GM23338 (cell line): ENCODE measurements at regions not wholly inside any gene's neighbourhood (a gene's known extent, or its start where the extent isn't known, plus 50 kb on each side); places are given as distances from the start of the nearest gene placed in this dataset.

ENCODE experiments used
- ATAC-seq: fragments of 200-7000 bp; cut with Tn5 transposase; 3 replicates; pipeline ENCODE4 v1.9.1; 2020
- DNase-seq: peaks from one replicate; pipeline ENCODE4 v3.0.0-alpha.2; 2015; ENCODE audit warnings: low spot score
- H2AFZ ChIP-seq: fragments of 200-600 bp; sonication (generic); 2 replicates; pipeline ENCODE4 v1.8.0; 2016; ENCODE audit warnings: antibody characterized with exemption, mild to moderate bottlenecking, moderate library complexity
- H3F3A ChIP-seq: fragments of 200-600 bp; sonication (generic); replicated peaks from 2 replicates; pipeline ENCODE4 v1.8.0; 2017; ENCODE audit warnings: antibody characterized with exemption, mixed run types, low read depth
- H3K27ac ChIP-seq: fragments of 200-600 bp; sonication (generic); 2 replicates; pipeline ENCODE4 v1.6.1; 2016; ENCODE audit warnings: low read depth
- H3K27me3 ChIP-seq: fragments of 200-600 bp; sonication (generic); 2 replicates; pipeline ENCODE4 v1.8.0; 2016; ENCODE audit warnings: mild to moderate bottlenecking, mixed run types, moderate library complexity; ENCODE audit not compliant: insufficient read depth
- H3K36me3 ChIP-seq: fragments of 200-600 bp; sonication (generic); 2 replicates; pipeline ENCODE4 v1.8.0; 2016; ENCODE audit warnings: mild to moderate bottlenecking; ENCODE audit not compliant: insufficient read depth
- H3K4me1 ChIP-seq: fragments of 200-600 bp; sonication (generic); 2 replicates; pipeline ENCODE4 v1.8.0; 2016; ENCODE audit warnings: mild to moderate bottlenecking, moderate library complexity; ENCODE audit not compliant: insufficient read depth
- H3K4me2 ChIP-seq: fragments of 200-600 bp; sonication (generic); 2 replicates; pipeline ENCODE4 v1.7.1; 2017; ENCODE audit warnings: mixed run types
- H3K4me3 ChIP-seq: fragments of 200-600 bp; sonication (generic); 2 replicates; pipeline ENCODE4 v1.6.1; 2016; ENCODE audit warnings: mixed run types
- H3K79me2 ChIP-seq: fragments of 200-600 bp; sonication (generic); replicated peaks from 2 replicates; pipeline ENCODE4 v1.8.0; 2017; ENCODE audit warnings: mild to moderate bottlenecking; ENCODE audit not compliant: insufficient read depth
- H3K9me2 ChIP-seq: fragments of 200-600 bp; sonication (generic); 2 replicates; pipeline ENCODE4 v1.8.0; 2017; ENCODE audit not compliant: insufficient read depth
- H4K20me1 ChIP-seq: fragments of 200-600 bp; sonication (generic); replicated peaks from 2 replicates; pipeline ENCODE4 v1.8.0; 2017; ENCODE audit warnings: mild to moderate bottlenecking; ENCODE audit not compliant: insufficient read depth
- H3K27ac Mint-ChIP-seq: 2 replicates; pipeline ENCODE4 v1.8.0; 2020; ENCODE audit warnings: inconsistent platforms, mild to moderate bottlenecking, moderate library complexity, mixed read lengths
- H3K27me3 Mint-ChIP-seq: 3 replicates; pipeline ENCODE4 v1.8.0; 2022; ENCODE audit warnings: low read depth, mild to moderate bottlenecking, moderate library complexity, mixed read lengths, inconsistent platforms; ENCODE audit not compliant: insufficient read depth, poor library complexity
- H3K36me3 Mint-ChIP-seq: 3 replicates; pipeline ENCODE4 v1.8.0; 2021; ENCODE audit warnings: low read depth, mild to moderate bottlenecking, inconsistent platforms, moderate library complexity, mixed read lengths
- H3K4me1 Mint-ChIP-seq: 3 replicates; pipeline ENCODE4 v1.8.0; 2020; ENCODE audit warnings: mild to moderate bottlenecking, inconsistent platforms, mixed read lengths
- H3K4me3 Mint-ChIP-seq: 3 replicates; pipeline ENCODE4 v1.8.0; 2021; ENCODE audit warnings: moderate library complexity, mild to moderate bottlenecking, inconsistent platforms, mixed read lengths
- H3K9me3 Mint-ChIP-seq: 3 replicates; pipeline ENCODE4 v1.8.0; 2020; ENCODE audit warnings: moderate library complexity, mild to moderate bottlenecking, inconsistent platforms, mixed read lengths
- NANOG ChIP-seq: IDR thresholded peaks from 2 replicates; pipeline ENCODE4 v1.6.1; 2016; ENCODE audit warnings: antibody characterized with exemption, borderline replicate concordance
- TF ChIP-seq, protein P1 (sequence below): fragments of 250-450 bp; sonication (Bioruptor Pico); IDR thresholded peaks from 2 replicates; pipeline ENCODE4 v1.5.0; 2020; ENCODE audit warnings: mild to moderate bottlenecking, moderate library complexity
- TF ChIP-seq, protein P2 (sequence below): IDR thresholded peaks from 2 replicates; pipeline ENCODE4 v1.6.1; 2016; ENCODE audit warnings: antibody characterized with exemption

DNA sequence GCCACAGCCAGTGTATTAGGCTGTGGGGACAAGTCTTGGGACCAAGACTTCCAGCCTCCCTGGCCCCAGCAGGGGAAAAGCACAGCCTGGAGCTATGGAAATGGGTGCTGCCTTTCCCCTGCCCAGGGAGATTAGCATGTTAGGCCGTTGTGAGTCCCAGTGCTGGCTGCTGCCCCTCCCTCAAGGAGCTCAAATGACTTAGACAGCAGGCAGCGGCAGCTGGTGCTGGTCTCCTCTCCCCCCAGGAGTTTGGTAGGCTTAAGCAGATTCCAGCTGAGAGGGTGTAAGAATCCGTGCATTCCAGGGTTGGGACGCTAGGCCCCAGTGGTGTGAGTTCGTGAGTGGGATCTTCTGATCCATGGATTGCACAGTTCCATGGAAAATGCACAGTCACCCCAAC is 301.5 kb upstream of the PHF14 start:
- TF ChIP-seq, protein P1, sequence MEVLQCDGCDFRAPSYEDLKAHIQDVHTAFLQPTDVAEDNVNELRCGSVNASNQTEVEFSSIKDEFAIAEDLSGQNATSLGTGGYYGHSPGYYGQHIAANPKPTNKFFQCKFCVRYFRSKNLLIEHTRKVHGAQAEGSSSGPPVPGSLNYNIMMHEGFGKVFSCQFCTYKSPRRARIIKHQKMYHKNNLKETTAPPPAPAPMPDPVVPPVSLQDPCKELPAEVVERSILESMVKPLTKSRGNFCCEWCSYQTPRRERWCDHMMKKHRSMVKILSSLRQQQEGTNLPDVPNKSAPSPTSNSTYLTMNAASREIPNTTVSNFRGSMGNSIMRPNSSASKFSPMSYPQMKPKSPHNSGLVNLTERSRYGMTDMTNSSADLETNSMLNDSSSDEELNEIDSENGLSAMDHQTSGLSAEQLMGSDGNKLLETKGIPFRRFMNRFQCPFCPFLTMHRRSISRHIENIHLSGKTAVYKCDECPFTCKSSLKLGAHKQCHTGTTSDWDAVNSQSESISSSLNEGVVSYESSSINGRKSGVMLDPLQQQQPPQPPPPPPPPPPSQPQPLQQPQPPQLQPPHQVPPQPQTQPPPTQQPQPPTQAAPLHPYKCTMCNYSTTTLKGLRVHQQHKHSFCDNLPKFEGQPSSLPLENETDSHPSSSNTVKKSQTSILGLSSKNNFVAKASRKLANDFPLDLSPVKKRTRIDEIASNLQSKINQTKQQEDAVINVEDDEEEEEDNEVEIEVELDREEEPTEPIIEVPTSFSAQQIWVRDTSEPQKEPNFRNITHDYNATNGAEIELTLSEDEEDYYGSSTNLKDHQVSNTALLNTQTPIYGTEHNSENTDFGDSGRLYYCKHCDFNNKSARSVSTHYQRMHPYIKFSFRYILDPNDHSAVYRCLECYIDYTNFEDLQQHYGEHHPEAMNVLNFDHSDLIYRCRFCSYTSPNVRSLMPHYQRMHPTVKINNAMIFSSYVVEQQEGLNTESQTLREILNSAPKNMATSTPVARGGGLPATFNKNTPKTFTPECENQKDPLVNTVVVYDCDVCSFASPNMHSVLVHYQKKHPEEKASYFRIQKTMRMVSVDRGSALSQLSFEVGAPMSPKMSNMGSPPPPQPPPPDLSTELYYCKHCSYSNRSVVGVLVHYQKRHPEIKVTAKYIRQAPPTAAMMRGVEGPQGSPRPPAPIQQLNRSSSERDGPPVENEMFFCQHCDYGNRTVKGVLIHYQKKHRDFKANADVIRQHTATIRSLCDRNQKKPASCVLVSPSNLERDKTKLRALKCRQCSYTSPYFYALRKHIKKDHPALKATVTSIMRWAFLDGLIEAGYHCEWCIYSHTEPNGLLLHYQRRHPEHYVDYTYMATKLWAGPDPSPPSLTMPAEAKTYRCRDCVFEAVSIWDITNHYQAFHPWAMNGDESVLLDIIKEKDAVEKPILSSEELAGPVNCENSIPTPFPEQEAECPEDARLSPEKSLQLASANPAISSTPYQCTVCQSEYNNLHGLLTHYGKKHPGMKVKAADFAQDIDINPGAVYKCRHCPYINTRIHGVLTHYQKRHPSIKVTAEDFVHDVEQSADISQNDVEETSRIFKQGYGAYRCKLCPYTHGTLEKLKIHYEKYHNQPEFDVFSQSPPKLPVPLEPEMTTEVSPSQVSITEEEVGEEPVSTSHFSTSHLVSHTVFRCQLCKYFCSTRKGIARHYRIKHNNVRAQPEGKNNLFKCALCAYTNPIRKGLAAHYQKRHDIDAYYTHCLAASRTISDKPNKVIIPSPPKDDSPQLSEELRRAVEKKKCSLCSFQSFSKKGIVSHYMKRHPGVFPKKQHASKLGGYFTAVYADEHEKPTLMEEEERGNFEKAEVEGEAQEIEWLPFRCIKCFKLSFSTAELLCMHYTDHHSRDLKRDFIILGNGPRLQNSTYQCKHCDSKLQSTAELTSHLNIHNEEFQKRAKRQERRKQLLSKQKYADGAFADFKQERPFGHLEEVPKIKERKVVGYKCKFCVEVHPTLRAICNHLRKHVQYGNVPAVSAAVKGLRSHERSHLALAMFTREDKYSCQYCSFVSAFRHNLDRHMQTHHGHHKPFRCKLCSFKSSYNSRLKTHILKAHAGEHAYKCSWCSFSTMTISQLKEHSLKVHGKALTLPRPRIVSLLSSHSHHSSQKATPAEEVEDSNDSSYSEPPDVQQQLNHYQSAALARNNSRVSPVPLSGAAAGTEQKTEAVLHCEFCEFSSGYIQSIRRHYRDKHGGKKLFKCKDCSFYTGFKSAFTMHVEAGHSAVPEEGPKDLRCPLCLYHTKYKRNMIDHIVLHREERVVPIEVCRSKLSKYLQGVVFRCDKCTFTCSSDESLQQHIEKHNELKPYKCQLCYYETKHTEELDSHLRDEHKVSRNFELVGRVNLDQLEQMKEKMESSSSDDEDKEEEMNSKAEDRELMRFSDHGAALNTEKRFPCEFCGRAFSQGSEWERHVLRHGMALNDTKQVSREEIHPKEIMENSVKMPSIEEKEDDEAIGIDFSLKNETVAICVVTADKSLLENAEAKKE: no peak
- Mint-ChIP-seq H3K4me1 (no peaks in the 10 kb centered on the region), H3K27ac (no peak overlapping the region), H3K27me3 (no peaks in the 10 kb centered on the region), H3K36me3 (no peaks in the 10 kb centered on the region; the same call in 2 of the 3 replicates), H3K9me3 (peaks cover 2% of the 10 kb centered on the region; the same call in 2 of the 3 replicates), H3K4me3 (no peak overlapping the region)
- Histone ChIP-seq H3K9me2 (peaks cover 4% of the 10 kb centered on the region), H3K27ac (no peak overlapping the region), H3K4me2 (no peak overlapping the region), H3K79me2 (no peaks in the 10 kb centered on the region), H3K4me3 (no peak overlapping the region), H3K27me3 (no peaks in the 10 kb centered on the region), H2AFZ (peak overlapping the region; percentile 47; the same call in 1 of the 2 replicates), H4K20me1 (no peaks in the 10 kb centered on the region), H3K36me3 (no peaks in the 10 kb centered on the region), H3F3A (no peaks in the 10 kb centered on the region), H3K4me1 (no peaks in the 10 kb centered on the region)
- DNase-seq (no peak), ATAC-seq (no peak)

DNA sequence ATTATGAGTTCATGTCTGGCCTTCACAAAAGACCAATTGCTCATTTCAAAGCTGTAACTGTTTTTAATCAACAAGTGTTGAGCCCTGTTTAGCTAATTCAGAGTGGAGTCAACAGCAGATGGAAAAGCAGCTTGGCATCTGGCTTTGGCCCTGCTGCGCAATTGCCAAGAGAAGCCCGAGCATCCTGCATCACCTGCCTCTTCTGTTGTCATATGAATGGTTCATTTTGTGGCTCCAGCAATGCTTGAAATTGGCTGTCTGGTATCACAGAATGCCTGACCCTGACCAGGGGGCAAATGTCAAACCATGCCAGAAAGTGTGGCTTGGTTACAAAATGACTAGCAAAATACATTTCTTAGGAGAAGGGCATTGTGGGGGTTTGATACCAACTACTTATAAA is 296.5 kb upstream of the PHF14 start:
- H3F3A ChIP-seq: no peaks in the 10 kb centered on the region
- H3K4me1 ChIP-seq: peaks cover 6% of the 10 kb centered on the region; the same call in 1 of the 2 replicates
- peaks cover 4% of the 10 kb centered on the region; the same call in 1 of the 2 replicates for H3K9me2 ChIP-seq
- no peak overlapping the region for H3K4me3 ChIP-seq
- Mint-ChIP-seq H3K4me1 (peaks cover 5% of the 10 kb centered on the region), H3K9me3 (no peaks in the 10 kb centered on the region), H3K27ac (no peak overlapping the region), H3K36me3 (no peaks in the 10 kb centered on the region), H3K27me3 (no peaks in the 10 kb centered on the region), H3K4me3 (no peak overlapping the region)
- no peak for TF ChIP-seq NANOG
- TF ChIP-seq, protein P2, sequence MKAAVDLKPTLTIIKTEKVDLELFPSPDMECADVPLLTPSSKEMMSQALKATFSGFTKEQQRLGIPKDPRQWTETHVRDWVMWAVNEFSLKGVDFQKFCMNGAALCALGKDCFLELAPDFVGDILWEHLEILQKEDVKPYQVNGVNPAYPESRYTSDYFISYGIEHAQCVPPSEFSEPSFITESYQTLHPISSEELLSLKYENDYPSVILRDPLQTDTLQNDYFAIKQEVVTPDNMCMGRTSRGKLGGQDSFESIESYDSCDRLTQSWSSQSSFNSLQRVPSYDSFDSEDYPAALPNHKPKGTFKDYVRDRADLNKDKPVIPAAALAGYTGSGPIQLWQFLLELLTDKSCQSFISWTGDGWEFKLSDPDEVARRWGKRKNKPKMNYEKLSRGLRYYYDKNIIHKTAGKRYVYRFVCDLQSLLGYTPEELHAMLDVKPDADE: no peak
- TF ChIP-seq, protein P1: no peak
- DNase-seq: no peak
- ATAC-seq: no peak
- no peak overlapping the region for H3K27ac ChIP-seq
- no peaks in the 10 kb centered on the region for H3K79me2 ChIP-seq
- H4K20me1 ChIP-seq: no peaks in the 10 kb centered on the region
- no peaks in the 10 kb centered on the region for H3K36me3 ChIP-seq
- H3K27me3 ChIP-seq: no peaks in the 10 kb centered on the region
- H3K4me2 ChIP-seq: no peak overlapping the region
- no peak overlapping the region for H2AFZ ChIP-seq
